WI38 (cell line): ENCODE measurements at regions not wholly inside any gene's neighbourhood (a gene's known extent, or its start where the extent isn't known, plus 50 kb on each side); places are given as distances from the start of the nearest gene placed in this dataset.

Experiments
- H3K4me3 ChIP-seq: 2 replicates; pipeline ENCODE4 v1.5.1; 2011; ENCODE audit warnings: low read depth, mild to moderate bottlenecking, control low read depth, low read length
- TF ChIP-seq, protein P1 (sequence below): IDR thresholded peaks from 2 replicates; pipeline ENCODE4 v1.5.1; 2012; ENCODE audit warnings: low read depth, mild to moderate bottlenecking, control low read depth, low read length

- no peak overlapping the region for H3K4me3 ChIP-seq
- TF ChIP-seq, protein P1, sequence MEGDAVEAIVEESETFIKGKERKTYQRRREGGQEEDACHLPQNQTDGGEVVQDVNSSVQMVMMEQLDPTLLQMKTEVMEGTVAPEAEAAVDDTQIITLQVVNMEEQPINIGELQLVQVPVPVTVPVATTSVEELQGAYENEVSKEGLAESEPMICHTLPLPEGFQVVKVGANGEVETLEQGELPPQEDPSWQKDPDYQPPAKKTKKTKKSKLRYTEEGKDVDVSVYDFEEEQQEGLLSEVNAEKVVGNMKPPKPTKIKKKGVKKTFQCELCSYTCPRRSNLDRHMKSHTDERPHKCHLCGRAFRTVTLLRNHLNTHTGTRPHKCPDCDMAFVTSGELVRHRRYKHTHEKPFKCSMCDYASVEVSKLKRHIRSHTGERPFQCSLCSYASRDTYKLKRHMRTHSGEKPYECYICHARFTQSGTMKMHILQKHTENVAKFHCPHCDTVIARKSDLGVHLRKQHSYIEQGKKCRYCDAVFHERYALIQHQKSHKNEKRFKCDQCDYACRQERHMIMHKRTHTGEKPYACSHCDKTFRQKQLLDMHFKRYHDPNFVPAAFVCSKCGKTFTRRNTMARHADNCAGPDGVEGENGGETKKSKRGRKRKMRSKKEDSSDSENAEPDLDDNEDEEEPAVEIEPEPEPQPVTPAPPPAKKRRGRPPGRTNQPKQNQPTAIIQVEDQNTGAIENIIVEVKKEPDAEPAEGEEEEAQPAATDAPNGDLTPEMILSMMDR: no peak
These were observed 223.2 kb downstream of the ANAPC1 start for GRCh38 chr2:111660811-111661210.

GRCh38 chr2:111661286-111661940 is 222.6 kb downstream of the ANAPC1 start:
- no peak overlapping the region for H3K4me3 ChIP-seq
- TF ChIP-seq, protein P1: no peak

- H3K4me3 ChIP-seq: no peak overlapping the region
- TF ChIP-seq, protein P1: no peak
These were observed 221.8 kb downstream of the ANAPC1 start for GRCh38 chr2:111662039-111662770.

GRCh38 chr2:111662771-111663470 is 221.1 kb downstream of the ANAPC1 start:
- TF ChIP-seq, protein P1: no peak
- no peak overlapping the region for H3K4me3 ChIP-seq

GRCh38 chr2:111663471-111664274 is 220.3 kb downstream of the ANAPC1 start:
- TF ChIP-seq, protein P1: no peak
- H3K4me3 ChIP-seq: no peak overlapping the region

DNA sequence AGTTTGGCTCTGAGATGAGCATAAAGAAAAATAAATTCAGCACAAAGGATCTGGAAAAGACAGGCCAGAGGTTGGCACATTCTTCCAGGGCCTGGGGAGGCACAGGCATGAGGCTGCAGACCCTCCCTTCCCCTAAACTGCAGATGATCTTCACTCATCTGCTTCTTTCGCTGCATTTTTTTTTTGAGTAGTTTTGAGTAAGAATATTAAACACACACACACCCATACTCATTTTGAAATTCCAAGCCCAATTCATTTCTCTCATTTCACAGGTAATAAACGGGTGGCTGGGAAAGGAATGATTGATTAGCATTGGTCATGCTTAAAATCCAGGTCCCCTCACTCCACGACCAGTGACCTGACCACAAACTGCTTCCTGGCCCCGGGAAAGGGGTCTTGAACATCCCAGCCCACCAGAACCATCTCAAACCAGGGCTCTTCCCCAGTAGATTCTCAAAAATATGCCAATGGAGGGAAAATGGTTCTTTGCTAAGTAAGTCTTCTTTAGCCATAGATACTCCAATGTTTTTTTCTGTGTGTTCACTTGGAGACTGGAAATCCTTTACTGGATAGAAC is 219.6 kb downstream of the ANAPC1 start:
- no peak overlapping the region for H3K4me3 ChIP-seq
- TF ChIP-seq, protein P1: no peak
